B cell (primary cell): ENCODE measurements at regions not wholly inside any gene's neighbourhood (a gene's known extent, or its start where the extent isn't known, plus 50 kb on each side); places are given as distances from the start of the nearest gene placed in this dataset.

Source experiments
- ATAC-seq: fragments of 200-7000 bp; cut with Tn5 transposase; one replicate; pipeline ENCODE4 v1.10.0; 2021; ENCODE audit warnings: low read depth, mild to moderate bottlenecking, moderate number of reproducible peaks, moderate library complexity
- CTCF ChIA-PET: fragments of 350-600 bp; sonication (Branson Sonifier 250); formaldehyde crosslinking; loops from one replicate; lab custom pipeline; 2021; ENCODE audit warnings: antibody characterized with exemption, inconsistent platforms; lab: Charles Lee
- POLR2A ChIA-PET: fragments of 350-600 bp; sonication (Branson Sonifier 250); formaldehyde crosslinking; loops from one replicate; lab custom pipeline; 2021; ENCODE audit warnings: antibody characterized with exemption; lab: Charles Lee
- DNase-seq: peaks from one replicate; pipeline ENCODE4 v3.0.0; 2013
- H2AFZ ChIP-seq: 2 replicates; pipeline ENCODE4 v1.6.1; 2012; ENCODE audit warnings: mild to moderate bottlenecking, low read depth, low read length; ENCODE audit not compliant: insufficient read depth, poor library complexity, severe bottlenecking
- H3K27ac ChIP-seq, 2 donors: 1 replicate in 1 of 2; 2 replicates in 1 of 2; pipeline ENCODE4 v1.5.1; 2012 to 2013; ENCODE audit warnings: low read length in 2 of 2, mild to moderate bottlenecking in 2 of 2, moderate library complexity in 1 of 2
- H3K27me3 ChIP-seq, 4 experiments: fragments of 200-600 bp in 1 of 4; sonication (generic) in 1 of 4; replicated peaks in 1 of 4; 1 replicate in 2 of 4; 2 replicates in 2 of 4; pipeline versions ENCODE4 v1.6.1 to v1.7.0; 2013 to 2016; ENCODE audit warnings: low read length in 3 of 4, mild to moderate bottlenecking in 2 of 4, mixed read lengths in 1 of 4, moderate library complexity in 1 of 4; ENCODE audit not compliant: insufficient read depth in 4 of 4, control insufficient read depth in 3 of 4; ENCODE audit errors: control extremely low read depth in 1 of 4
- H3K36me3 ChIP-seq, 2 experiments: replicated peaks in 1 of 2; 1 replicate in 1 of 2; 2 replicates in 1 of 2; pipeline versions ENCODE4 v1.6.1 to v1.7.1; 2013; ENCODE audit warnings: low read length in 1 of 2; ENCODE audit not compliant: insufficient read depth in 2 of 2, control insufficient read depth in 1 of 2; ENCODE audit errors: control extremely low read depth in 1 of 2, extremely low read depth in 1 of 2
- H3K4me1 ChIP-seq, 2 donors: fragments of 200-600 bp in 1 of 2; sonication (generic) in 1 of 2; 1 replicate in 1 of 2; 2 replicates in 1 of 2; pipeline versions ENCODE4 v1.5.1 to v1.6.1; 2013 to 2017; ENCODE audit warnings: low read length in 2 of 2; ENCODE audit not compliant: control insufficient read depth in 2 of 2, insufficient read depth in 2 of 2
- H3K4me2 ChIP-seq: replicated peaks from 2 replicates; pipeline ENCODE3; 2012; ENCODE audit warnings: mild to moderate bottlenecking, low read depth, low read length; ENCODE audit not compliant: poor library complexity, severe bottlenecking
- H3K4me3 ChIP-seq, 5 experiments: fragments of 200-600 bp in 1 of 5; sonication (generic) in 1 of 5; 1 replicate in 3 of 5; 2 replicates in 2 of 5; pipeline versions ENCODE4 v1.5.1 to v1.7.0; 2011 to 2016; ENCODE audit warnings: low read length in 4 of 5, mild to moderate bottlenecking in 4 of 5, low read depth in 2 of 5, control low read depth in 1 of 5, moderate library complexity in 1 of 5; ENCODE audit not compliant: insufficient read depth in 1 of 5; ENCODE audit errors: control extremely low read depth in 1 of 5, extremely low read depth in 1 of 5
- H3K79me2 ChIP-seq: fragments of 200-600 bp; sonication (generic); one replicate; pipeline ENCODE4 v1.6.0; 2016; ENCODE audit warnings: low read length; ENCODE audit not compliant: control insufficient read depth, insufficient read depth
- H3K9ac ChIP-seq: fragments of 200-600 bp; sonication (generic); 2 replicates; pipeline ENCODE4 v1.6.1; 2017; ENCODE audit warnings: mild to moderate bottlenecking, low read length, moderate library complexity
- H3K9me3 ChIP-seq, 3 donors: one replicate each; pipeline versions ENCODE4 v1.6.1 to v1.7.1; 2013; ENCODE audit warnings: low read length in 2 of 3; ENCODE audit not compliant: control insufficient read depth in 2 of 3, insufficient read depth in 1 of 3; ENCODE audit errors: control extremely low read depth in 1 of 3
- H4K20me1 ChIP-seq: 2 replicates; pipeline ENCODE4 v1.6.0; 2012; ENCODE audit warnings: mild to moderate bottlenecking, low read length; ENCODE audit not compliant: insufficient read depth, control insufficient read depth, poor library complexity, severe bottlenecking
- H3K27ac Mint-ChIP-seq: one replicate; pipeline ENCODE4 v1.8.0; 2021; ENCODE audit warnings: mixed read lengths
- H3K27me3 Mint-ChIP-seq: one replicate; pipeline ENCODE4 v1.8.0; 2021; ENCODE audit warnings: mixed read lengths
- H3K4me1 Mint-ChIP-seq: one replicate; pipeline ENCODE4 v1.8.0; 2021; ENCODE audit warnings: mixed read lengths
- H3K4me3 Mint-ChIP-seq: one replicate; pipeline ENCODE4 v1.8.0; 2021; ENCODE audit warnings: mixed read lengths
- H3K9me3 Mint-ChIP-seq: one replicate; pipeline ENCODE4 v1.8.0; 2022; ENCODE audit warnings: mixed read lengths; ENCODE audit not compliant: insufficient read depth
- EZH2 ChIP-seq: IDR thresholded peaks from 2 replicates; pipeline ENCODE4 v1.6.1; 2012; ENCODE audit warnings: borderline replicate concordance, low read depth, mild to moderate bottlenecking, moderate library complexity, low read length; ENCODE audit not compliant: insufficient read depth, poor library complexity, severe bottlenecking
- WGBS: methylation state at CpG from one replicate; pipeline ENCODE4 v1.1.5; 2013; ENCODE audit warnings: missing lambda C conversion rate; ENCODE audit not compliant: insufficient coverage; 5-methylcytosine and 5-hydroxymethylcytosine counted together
- intact Hi-C: fragments of 100-400 bp; cut with micrococcal nuclease; formaldehyde crosslinking; loops from one replicate; pipeline ENCODE4 v1.10.0; 2022
- TF ChIP-seq, protein P1 (sequence below): fragments of 200-600 bp; IDR thresholded peaks from one replicate; pipeline ENCODE4 v1.8.0; 2022; ENCODE audit warnings: antibody characterized with exemption, mild to moderate bottlenecking

DNA sequence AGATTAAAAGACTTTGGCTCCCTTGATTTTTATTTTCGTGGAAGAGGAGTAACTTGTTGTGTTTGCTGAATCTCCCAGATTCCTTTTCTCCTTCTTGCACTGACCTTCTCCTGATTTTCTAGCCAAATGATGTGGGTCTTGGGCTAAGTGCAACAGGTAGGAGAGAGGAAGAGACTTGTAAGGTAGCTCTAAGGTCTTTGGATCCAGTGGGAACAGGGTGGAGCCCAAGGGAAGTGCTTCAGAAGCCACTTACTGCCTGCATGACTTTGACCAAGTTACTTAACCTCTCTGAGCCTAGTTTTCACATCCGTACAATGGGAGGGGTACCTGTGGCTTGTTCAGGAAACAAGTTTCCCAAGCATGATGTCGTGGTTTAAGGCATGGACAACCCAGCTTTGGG is 111.3 kb upstream of the IRX3 start:
- H3K27ac ChIP-seq = no peak overlapping the region
- no peak overlapping the region for H3K4me3 ChIP-seq
- ATAC-seq = no peak
- Mint-ChIP-seq H3K9me3 (no peaks in the 10 kb centered on the region), H3K27me3 (peaks cover 11% of the 10 kb centered on the region), H3K4me3 (no peak overlapping the region), H3K27ac (no peak overlapping the region), H3K4me1 (no peaks in the 10 kb centered on the region)
- H3K4me2 ChIP-seq = no peak overlapping the region
- no peak for DNase-seq
- no peaks in the 10 kb centered on the region for H3K79me2 ChIP-seq
- no peaks in the 10 kb centered on the region for H3K4me1 ChIP-seq
- ChIA-PET POLR2A (no interaction called here), CTCF (no interaction called here)
- H3K27me3 ChIP-seq = peaks cover 0 to 2% (median 0%) of the 10 kb centered on the region in 4 experiments
- intact Hi-C loops = no loop called here
- H3K36me3 ChIP-seq = no peaks in the 10 kb centered on the region
- 61% methylated on average over 2 of the region's 3 CpGs for WGBS
- no peak overlapping the region for H3K9ac ChIP-seq
- H3K9me3 ChIP-seq = peaks cover 0 to 5% (median 0%) of the 10 kb centered on the region in 3 donors
- no peaks in the 10 kb centered on the region for H4K20me1 ChIP-seq
- TF ChIP-seq EZH2 = no peak
- TF ChIP-seq, protein P1, sequence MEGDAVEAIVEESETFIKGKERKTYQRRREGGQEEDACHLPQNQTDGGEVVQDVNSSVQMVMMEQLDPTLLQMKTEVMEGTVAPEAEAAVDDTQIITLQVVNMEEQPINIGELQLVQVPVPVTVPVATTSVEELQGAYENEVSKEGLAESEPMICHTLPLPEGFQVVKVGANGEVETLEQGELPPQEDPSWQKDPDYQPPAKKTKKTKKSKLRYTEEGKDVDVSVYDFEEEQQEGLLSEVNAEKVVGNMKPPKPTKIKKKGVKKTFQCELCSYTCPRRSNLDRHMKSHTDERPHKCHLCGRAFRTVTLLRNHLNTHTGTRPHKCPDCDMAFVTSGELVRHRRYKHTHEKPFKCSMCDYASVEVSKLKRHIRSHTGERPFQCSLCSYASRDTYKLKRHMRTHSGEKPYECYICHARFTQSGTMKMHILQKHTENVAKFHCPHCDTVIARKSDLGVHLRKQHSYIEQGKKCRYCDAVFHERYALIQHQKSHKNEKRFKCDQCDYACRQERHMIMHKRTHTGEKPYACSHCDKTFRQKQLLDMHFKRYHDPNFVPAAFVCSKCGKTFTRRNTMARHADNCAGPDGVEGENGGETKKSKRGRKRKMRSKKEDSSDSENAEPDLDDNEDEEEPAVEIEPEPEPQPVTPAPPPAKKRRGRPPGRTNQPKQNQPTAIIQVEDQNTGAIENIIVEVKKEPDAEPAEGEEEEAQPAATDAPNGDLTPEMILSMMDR = no peak
- H2AFZ ChIP-seq = no peak overlapping the region

DNA sequence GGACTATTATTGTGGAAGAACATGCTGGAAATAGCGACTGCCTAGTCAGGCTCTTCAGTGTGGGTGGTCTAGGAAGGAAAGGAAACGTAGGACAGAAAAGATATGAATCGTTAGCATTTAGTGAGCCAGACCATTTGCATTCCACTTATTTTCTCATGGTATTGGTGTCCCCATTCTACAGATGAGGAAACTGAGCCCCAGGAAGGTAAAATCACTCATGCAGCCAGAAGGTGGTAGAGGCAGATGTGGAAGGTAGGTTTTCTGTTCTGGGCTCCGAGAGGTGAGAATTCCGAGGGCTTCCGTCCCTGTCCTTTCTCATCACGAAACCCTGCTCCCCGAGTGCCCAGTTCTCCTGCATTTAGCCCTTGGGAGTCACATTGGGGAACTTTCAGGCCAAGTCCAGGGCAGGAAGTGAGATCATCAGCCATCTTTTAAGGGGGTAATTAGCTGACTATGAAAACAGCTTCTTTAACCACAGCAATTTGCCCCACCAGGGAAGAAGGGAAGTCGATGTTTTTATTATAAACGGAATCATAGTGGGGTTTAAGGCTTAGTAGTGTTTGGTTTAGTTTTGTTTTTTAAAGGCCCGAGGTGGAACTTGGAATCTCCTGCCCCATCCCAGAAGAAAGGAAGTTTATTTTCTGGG is 110.7 kb upstream of the IRX3 start:
- H3K36me3 ChIP-seq = no peaks in the 10 kb centered on the region
- DNase-seq (no peak), ATAC-seq (no peak)
- WGBS = 81% methylated on average over 6 of the region's 11 CpGs
- POLR2A ChIA-PET = no interaction called here
- no peaks in the 10 kb centered on the region for H4K20me1 ChIP-seq
- H3K9me3 Mint-ChIP-seq = no peaks in the 10 kb centered on the region
- H3K4me1 ChIP-seq = no peaks in the 10 kb centered on the region
- H3K4me1 Mint-ChIP-seq = no peaks in the 10 kb centered on the region
- H3K9ac ChIP-seq = no peak overlapping the region
- TF ChIP-seq, protein P1 = no peak
- no peak for TF ChIP-seq EZH2
- intact Hi-C loops = no loop called here
- CTCF ChIA-PET = no interaction called here
- no peak overlapping the region for H3K4me2 ChIP-seq
- no peak overlapping the region for H3K4me3 Mint-ChIP-seq
- peaks cover 0 to 2% (median 0%) of the 10 kb centered on the region in 4 experiments for H3K27me3 ChIP-seq
- H3K27ac Mint-ChIP-seq = no peak overlapping the region
- no peaks in the 10 kb centered on the region for H3K79me2 ChIP-seq
- H2AFZ ChIP-seq = no peak overlapping the region
- H3K4me3 ChIP-seq = no peak overlapping the region
- no peak overlapping the region for H3K27ac ChIP-seq
- peaks cover 11% of the 10 kb centered on the region for H3K27me3 Mint-ChIP-seq
- H3K9me3 ChIP-seq = peaks cover 0 to 5% (median 0%) of the 10 kb centered on the region in 3 donors
